Loucy (cell line): ENCODE measurements at regions not wholly inside any gene's neighbourhood (a gene's known extent, or its start where the extent isn't known, plus 50 kb on each side); places are given as distances from the start of the nearest gene placed in this dataset.

Source experiments
- H2AFZ ChIP-seq: fragments of 200-600 bp; sonication (generic); 2 replicates; pipeline ENCODE4 v1.6.0; 2016; ENCODE audit warnings: antibody characterized with exemption, mild to moderate bottlenecking, low read length, moderate library complexity
- H3F3A ChIP-seq: fragments of 200-600 bp; 2 replicates; pipeline ENCODE4 v1.6.0; 2016; ENCODE audit warnings: antibody characterized with exemption, low read depth, mild to moderate bottlenecking
- H3K27me3 ChIP-seq: fragments of 200-600 bp; sonication (generic); 2 replicates; pipeline ENCODE4 v1.6.1; 2014; ENCODE audit warnings: low read length, mild to moderate bottlenecking; ENCODE audit not compliant: insufficient read depth, poor library complexity, severe bottlenecking
- H3K36me3 ChIP-seq: fragments of 200-600 bp; sonication (generic); 2 replicates; pipeline ENCODE4 v1.6.1; 2016; ENCODE audit warnings: low read length; ENCODE audit not compliant: insufficient read depth
- H3K4me1 ChIP-seq: fragments of 200-600 bp; sonication (generic); 2 replicates; pipeline ENCODE4 v1.5.1; 2014; ENCODE audit warnings: low read length, mild to moderate bottlenecking; ENCODE audit not compliant: insufficient read depth, poor library complexity, severe bottlenecking
- H3K4me2 ChIP-seq: fragments of 200-600 bp; sonication (generic); 2 replicates; pipeline ENCODE4 v1.6.0; 2014; ENCODE audit warnings: antibody characterized with exemption, low read length, low read depth, mild to moderate bottlenecking; ENCODE audit not compliant: poor library complexity, severe bottlenecking
- H3K4me3 ChIP-seq: fragments of 200-600 bp; sonication (generic); 2 replicates; pipeline ENCODE4 v1.5.1; 2014; ENCODE audit warnings: low read length, mild to moderate bottlenecking, mixed read lengths; ENCODE audit not compliant: poor library complexity, severe bottlenecking
- H3K79me2 ChIP-seq: fragments of 200-600 bp; sonication (generic); 2 replicates; pipeline ENCODE4 v1.6.1; 2014; ENCODE audit warnings: low read length; ENCODE audit not compliant: insufficient read depth
- H3K9ac ChIP-seq: fragments of 200-600 bp; sonication (generic); 2 replicates; pipeline ENCODE4 v1.6.0; 2014; ENCODE audit warnings: mild to moderate bottlenecking, low read depth, low read length, moderate library complexity; ENCODE audit not compliant: poor library complexity, severe bottlenecking
- H3K9me2 ChIP-seq: fragments of 200-600 bp; sonication (generic); replicated peaks from 2 replicates; pipeline ENCODE4 v1.6.1; 2016; ENCODE audit warnings: low read depth, low read length, mixed read lengths
- H3K9me3 ChIP-seq: fragments of 200-600 bp; sonication (generic); 2 replicates; pipeline ENCODE4 v1.6.1; 2014; ENCODE audit warnings: mild to moderate bottlenecking, antibody characterized with exemption, low read length, low read depth; ENCODE audit not compliant: insufficient read depth
- H4K20me1 ChIP-seq: fragments of 200-600 bp; sonication (generic); 2 replicates; pipeline ENCODE4 v1.6.0; 2014; ENCODE audit warnings: antibody characterized with exemption, low read length, mild to moderate bottlenecking; ENCODE audit not compliant: insufficient read depth, poor library complexity, severe bottlenecking
- CTCF ChIP-seq: fragments of 200-600 bp; sonication (generic); conservative IDR thresholded peaks from 2 replicates; pipeline ENCODE4 v1.5.1; 2014; ENCODE audit warnings: mild to moderate bottlenecking, antibody characterized with exemption, low read length
- EZH2phosphoT487 ChIP-seq: fragments of 200-600 bp; IDR thresholded peaks from 2 replicates; pipeline ENCODE4 v1.6.1; 2018; ENCODE audit warnings: antibody characterized with exemption, mild to moderate bottlenecking, moderate library complexity, borderline replicate concordance

GRCh38 chr3:118692416-118692815 is 342.2 kb downstream of the IGSF11 start:
- no peak overlapping the region for H2AFZ ChIP-seq
- H3K9me2 ChIP-seq: no peaks in the 10 kb centered on the region
- TF ChIP-seq EZH2phosphoT487: no peak
- no peak for TF ChIP-seq CTCF
- no peaks in the 10 kb centered on the region for H3K79me2 ChIP-seq
- no peaks in the 10 kb centered on the region for H4K20me1 ChIP-seq
- H3K9me3 ChIP-seq: no peaks in the 10 kb centered on the region
- H3K4me3 ChIP-seq: no peak overlapping the region
- H3K27me3 ChIP-seq: no peaks in the 10 kb centered on the region
- H3K4me2 ChIP-seq: no peak overlapping the region
- H3F3A ChIP-seq: no peaks in the 10 kb centered on the region
- H3K4me1 ChIP-seq: no peaks in the 10 kb centered on the region
- H3K9ac ChIP-seq: no peak overlapping the region
- H3K36me3 ChIP-seq: no peaks in the 10 kb centered on the region

DNA sequence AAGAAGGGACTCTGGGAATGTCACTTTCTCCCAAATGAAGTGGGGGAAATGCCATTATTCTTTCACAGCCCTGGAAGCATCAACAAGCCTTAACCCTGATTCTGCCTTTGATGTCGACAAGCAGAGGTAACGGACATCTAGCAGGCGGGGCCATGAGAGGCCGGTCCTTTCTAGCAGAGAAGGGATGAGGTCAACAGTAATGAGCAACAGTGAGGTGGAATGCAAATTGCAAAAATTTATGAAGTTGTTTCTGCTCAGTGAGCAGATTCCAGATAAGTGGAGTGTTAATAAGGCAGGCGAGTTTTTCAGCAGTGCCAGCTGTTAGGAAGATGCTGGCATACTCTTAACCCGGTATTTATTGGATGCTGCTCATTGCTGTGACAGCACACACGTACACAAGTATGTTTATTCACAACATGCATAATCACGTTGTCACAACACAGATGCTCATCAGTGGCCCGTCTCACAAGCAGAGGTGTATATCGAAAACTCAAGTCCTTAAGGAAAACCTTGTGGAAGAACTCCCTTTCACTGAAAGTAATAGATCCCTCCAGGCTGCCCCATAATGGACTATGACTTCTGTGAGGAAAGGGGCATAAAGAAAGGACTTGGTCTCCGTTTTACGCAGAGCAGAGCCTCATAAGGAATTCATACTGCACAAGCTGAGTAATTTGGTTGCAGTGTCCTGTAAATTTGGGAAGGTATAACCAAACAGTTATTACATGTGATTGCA is 329.0 kb downstream of the IGSF11 start:
- no peak overlapping the region for H3K4me3 ChIP-seq
- H3K79me2 ChIP-seq: no peaks in the 10 kb centered on the region
- H2AFZ ChIP-seq: no peak overlapping the region
- H3F3A ChIP-seq: no peaks in the 10 kb centered on the region
- H3K36me3 ChIP-seq: no peaks in the 10 kb centered on the region
- no peak overlapping the region for H3K4me2 ChIP-seq
- no peaks in the 10 kb centered on the region for H4K20me1 ChIP-seq
- no peaks in the 10 kb centered on the region for H3K4me1 ChIP-seq
- no peak overlapping the region for H3K9ac ChIP-seq
- no peaks in the 10 kb centered on the region for H3K27me3 ChIP-seq
- no peak for TF ChIP-seq EZH2phosphoT487
- no peak for TF ChIP-seq CTCF
- H3K9me3 ChIP-seq: no peaks in the 10 kb centered on the region
- no peaks in the 10 kb centered on the region for H3K9me2 ChIP-seq

- Histone ChIP-seq H3K4me2 (no peak overlapping the region), H3K27me3 (no peaks in the 10 kb centered on the region), H4K20me1 (no peaks in the 10 kb centered on the region)
Observed at GRCh38 chr3:118707991-118708390, 326.7 kb downstream of the IGSF11 start.

More at GRCh38 chr3:118707991-118708390, 326.7 kb downstream of the IGSF11 start:
- no peak overlapping the region for H3K9ac ChIP-seq
- H3K4me1 ChIP-seq: no peaks in the 10 kb centered on the region
- no peaks in the 10 kb centered on the region for H3K9me3 ChIP-seq
- H3K36me3 ChIP-seq: no peaks in the 10 kb centered on the region
- no peaks in the 10 kb centered on the region for H3K79me2 ChIP-seq
- H3K4me3 ChIP-seq: no peak overlapping the region
- no peak overlapping the region for H2AFZ ChIP-seq
- no peak for TF ChIP-seq EZH2phosphoT487
- TF ChIP-seq CTCF: no peak
- no peaks in the 10 kb centered on the region for H3F3A ChIP-seq
- H3K9me2 ChIP-seq: no peaks in the 10 kb centered on the region
